AG09309 (cell line): ENCODE measurements at regions not wholly inside any gene's neighbourhood (a gene's known extent, or its start where the extent isn't known, plus 50 kb on each side); places are given as distances from the start of the nearest gene placed in this dataset.
A peak's percentile ranks its signal among the peaks of the same experiment; 100 is the strongest.

ENCODE experiments used
- DNase-seq: peaks from one replicate; pipeline ENCODE4 v3.0.0-alpha.2; 2010; ENCODE audit warnings: low read depth
- H3K4me3 ChIP-seq: 2 replicates; pipeline ENCODE4 v1.5.1; 2011; ENCODE audit warnings: mild to moderate bottlenecking, low read depth, low read length, moderate library complexity; ENCODE audit not compliant: control insufficient read depth
- CTCF ChIP-seq: IDR thresholded peaks from 2 replicates; pipeline ENCODE4 v1.5.1; 2011; ENCODE audit warnings: mild to moderate bottlenecking, low read depth, low read length, inconsistent platforms; ENCODE audit not compliant: insufficient read depth, control insufficient read depth; ENCODE audit errors: missing control alignments

GRCh38 chr18:57906852-57907251 is 103.7 kb upstream of the ATP8B1 start:
- H3K4me3 ChIP-seq = no peak overlapping the region
- peak; percentile 27 for TF ChIP-seq CTCF
- DNase-seq = no peak

GRCh38 chr18:57904535-57904934 is 101.4 kb upstream of the ATP8B1 start:
- DNase-seq = no peak
- TF ChIP-seq CTCF = no peak

GRCh38 chr18:57902721-57903120 is 99.6 kb upstream of the ATP8B1 start:
- no peak for TF ChIP-seq CTCF
- H3K4me3 ChIP-seq = no peak overlapping the region
- DNase-seq = no peak

More at GRCh38 chr18:57904535-57904934, 101.4 kb upstream of the ATP8B1 start:
- no peak overlapping the region for H3K4me3 ChIP-seq

GRCh38 chr18:57901825-57902589 is 98.9 kb upstream of the ATP8B1 start:
- DNase-seq = no peak
- no peak for TF ChIP-seq CTCF
- no peak overlapping the region for H3K4me3 ChIP-seq

GRCh38 chr18:57900906-57901435 is 97.9 kb upstream of the ATP8B1 start:
- H3K4me3 ChIP-seq = no peak overlapping the region
- DNase-seq = no peak
- no peak for TF ChIP-seq CTCF

GRCh38 chr18:57898506-57899124 is 95.5 kb upstream of the ATP8B1 start:
- no peak for TF ChIP-seq CTCF
- peak; percentile 91 for DNase-seq
- no peak overlapping the region for H3K4me3 ChIP-seq
